HCT116 (cell line): ENCODE measurements at regions not wholly inside any gene's neighbourhood (a gene's known extent, or its start where the extent isn't known, plus 50 kb on each side); places are given as distances from the start of the nearest gene placed in this dataset.

ENCODE experiments used
- ATAC-seq: fragments of 200-7000 bp; cut with Tn5 transposase; 2 replicates; pipeline ENCODE4 v1.9.1; 2020; ENCODE audit warnings: mild to moderate bottlenecking, moderate library complexity
- BruUV-seq: library from RNA; stranded (reverse); fragments of 400-500 nt; replicated peaks from 2 replicates; lab custom pipeline; 2021; lab: Mats Ljungman, UMichigan
- CTCF ChIA-PET: fragments of 300-600 bp; sonication (Branson Sonifier 250); formaldehyde crosslinking; loops from one replicate; lab custom pipeline; 2021; ENCODE audit warnings: antibody characterized with exemption; lab: Charles Lee
- POLR2A ChIA-PET: fragments of 300-600, 350-600 bp; sonication (Branson Sonifier 250); formaldehyde crosslinking; loops from one replicate; lab custom pipeline; 2021; ENCODE audit warnings: antibody characterized with exemption; lab: Charles Lee
- RAD21 ChIA-PET, 2 experiments: fragments of 300-600 bp; sonication (Branson Sonifier 250); formaldehyde crosslinking; loops; one replicate each; lab custom pipeline; 2023; ENCODE audit warnings: low total read pairs in 2 of 2; ENCODE audit not compliant: uncharacterized antibody in 2 of 2, unreplicated experiment in 2 of 2, low non-redundant PET in 1 of 2; lab: Charles Lee
- DNase-seq: peaks from one replicate; pipeline ENCODE4 v3.0.0-alpha.2; 2010; ENCODE audit warnings: low read depth, low spot score
- H2AFZ ChIP-seq: fragments of 200-600 bp; shearing (Covaris generic), sonication (generic); 2 replicates; pipeline ENCODE4 v1.6.1; 2017; ENCODE audit warnings: low read depth, mixed run types, mixed read lengths, antibody characterized with exemption, low read length; ENCODE audit not compliant: poor library complexity, severe bottlenecking
- H3K27ac ChIP-seq: 2 replicates; pipeline ENCODE4 v1.5.1; 2012; ENCODE audit warnings: low read depth, low read length
- H3K27me3 ChIP-seq: fragments of 200-600 bp; sonication (generic); 2 replicates; pipeline ENCODE4 v1.6.1; 2016; ENCODE audit warnings: mixed run types, low read length, mixed read lengths; ENCODE audit not compliant: insufficient read depth
- H3K36me3 ChIP-seq, 2 experiments: fragments of 200-500 bp in 1 of 2; fragments of 200-600 bp in 1 of 2; sonication (Bioruptor generic) in 1 of 2; sonication (generic) in 1 of 2; 2 replicates each; pipeline versions ENCODE4 v1.5.1 to v1.6.1; 2014 to 2016; ENCODE audit warnings: low read length in 2 of 2, inconsistent platforms in 1 of 2, mixed read lengths in 1 of 2, mixed run types in 1 of 2; ENCODE audit not compliant: insufficient read depth in 2 of 2, control insufficient read depth in 1 of 2
- H3K4me1 ChIP-seq, 2 experiments: fragments of 200-600 bp in 1 of 2; sonication (generic) in 1 of 2; 2 replicates each; pipeline versions ENCODE4 v1.5.1 to v1.6.1; 2012 to 2017; ENCODE audit warnings: low read length in 2 of 2, inconsistent platforms in 1 of 2, mild to moderate bottlenecking in 1 of 2, mixed read lengths in 1 of 2, mixed run types in 1 of 2, moderate library complexity in 1 of 2; ENCODE audit not compliant: insufficient read depth in 2 of 2, control insufficient read depth in 1 of 2
- H3K4me2 ChIP-seq: fragments of 200-600 bp; sonication (generic); 2 replicates; pipeline ENCODE4 v1.6.1; 2017; ENCODE audit warnings: mixed run types, low read length, mixed read lengths
- H3K4me3 ChIP-seq, 2 experiments: fragments of 200-600 bp in 1 of 2; sonication (generic) in 1 of 2; replicated peaks in 1 of 2; 2 replicates each; pipeline ENCODE4 v1.5.1; 2011 to 2016; ENCODE audit warnings: low read length in 2 of 2, control low read depth in 1 of 2, low read depth in 1 of 2, mild to moderate bottlenecking in 1 of 2, mixed read lengths in 1 of 2, mixed run types in 1 of 2
- H3K79me2 ChIP-seq: fragments of 200-600 bp; sonication (generic); 2 replicates; pipeline ENCODE4 v1.6.1; 2017; ENCODE audit warnings: mild to moderate bottlenecking, mixed run types, low read length, moderate library complexity, mixed read lengths; ENCODE audit not compliant: insufficient read depth
- H3K9ac ChIP-seq: fragments of 200-600 bp; sonication (generic); 2 replicates; pipeline ENCODE4 v1.6.1; 2016; ENCODE audit warnings: low read length, mixed read lengths
- H3K9me2 ChIP-seq: fragments of 200-600 bp; sonication (generic), shearing (Covaris generic); 2 replicates; pipeline ENCODE4 v1.6.1; 2017; ENCODE audit warnings: mixed run types, mild to moderate bottlenecking, moderate library complexity; ENCODE audit not compliant: insufficient read depth
- H3K9me3 ChIP-seq, 2 experiments: fragments of 200-500 bp in 1 of 2; fragments of 200-600 bp in 1 of 2; sonication (Bioruptor generic) in 1 of 2; sonication (generic) in 1 of 2; 2 replicates each; pipeline ENCODE4 v1.6.1; 2014 to 2017; ENCODE audit warnings: low read length in 2 of 2, mixed read lengths in 2 of 2, inconsistent platforms in 1 of 2, low read depth in 1 of 2, mild to moderate bottlenecking in 1 of 2, mixed run types in 1 of 2, moderate library complexity in 1 of 2; ENCODE audit not compliant: control insufficient read depth in 1 of 2, insufficient read depth in 1 of 2
- H4K20me1 ChIP-seq: fragments of 200-600 bp; sonication (generic), shearing (Covaris generic); 2 replicates; pipeline ENCODE4 v1.6.1; 2017; ENCODE audit warnings: mixed run types, mild to moderate bottlenecking, moderate library complexity; ENCODE audit not compliant: insufficient read depth
- CBX3 ChIP-seq: IDR thresholded peaks from 2 replicates; pipeline ENCODE4 v1.6.1; 2012; ENCODE audit warnings: low read depth
- CTCF ChIP-seq, 3 experiments: fragments of 200-600 bp in 1 of 3; sonication (generic) in 1 of 3; IDR thresholded peaks in 2 of 3; conservative IDR thresholded peaks in 1 of 3; 2 replicates each; pipeline ENCODE4 v1.5.1; 2012 to 2017; ENCODE audit warnings: low read depth in 2 of 3, low read length in 2 of 3, antibody characterized with exemption in 1 of 3, borderline replicate concordance in 1 of 3, control low read depth in 1 of 3, mild to moderate bottlenecking in 1 of 3, mixed read lengths in 1 of 3, mixed run types in 1 of 3, moderate library complexity in 1 of 3; ENCODE audit not compliant: insufficient read depth in 1 of 3
- ELF1 ChIP-seq: IDR thresholded peaks from 2 replicates; pipeline ENCODE4 v1.6.1; 2012; ENCODE audit warnings: low read depth, borderline replicate concordance
- EZH2phosphoT487 ChIP-seq: fragments of 200-600 bp; IDR thresholded peaks from 2 replicates; pipeline ENCODE4 v1.6.1; 2018; ENCODE audit warnings: antibody characterized with exemption, borderline replicate concordance
- FOSL1 ChIP-seq: IDR thresholded peaks from 2 replicates; pipeline ENCODE4 v1.6.1; 2012; ENCODE audit warnings: low read depth
- JUND ChIP-seq: IDR thresholded peaks from 2 replicates; pipeline ENCODE4 v1.6.1; 2012
- POLR2A ChIP-seq: IDR thresholded peaks from 2 replicates; pipeline ENCODE4 v1.7.0; 2011; ENCODE audit warnings: borderline replicate concordance; ENCODE audit not compliant: insufficient read depth, insufficient read length; ENCODE audit errors: extremely low read depth
- POLR2AphosphoS5 ChIP-seq: IDR thresholded peaks from 2 replicates; pipeline ENCODE4 v1.6.1; 2011; ENCODE audit warnings: mild to moderate bottlenecking, low read depth, low read length, moderate library complexity
- RAD21 ChIP-seq: IDR thresholded peaks from 2 replicates; pipeline ENCODE4 v1.6.1; 2012; ENCODE audit warnings: low read depth, mild to moderate bottlenecking
- SIN3A ChIP-seq: IDR thresholded peaks from 2 replicates; pipeline ENCODE4 v1.6.1; 2012; ENCODE audit warnings: low read depth
- SRF ChIP-seq: IDR thresholded peaks from 2 replicates; pipeline ENCODE4 v1.6.1; 2012; ENCODE audit warnings: low read depth
- TCF7L2 ChIP-seq: IDR thresholded peaks from 2 replicates; pipeline ENCODE4 v1.7.0; 2011; ENCODE audit warnings: borderline replicate concordance, inconsistent platforms; ENCODE audit not compliant: insufficient read depth, insufficient read length; ENCODE audit errors: extremely low read depth
- YY1 ChIP-seq: IDR thresholded peaks from 2 replicates; pipeline ENCODE4 v1.6.1; 2011; ENCODE audit warnings: low read length, low read depth, moderate library complexity, mild to moderate bottlenecking; ENCODE audit not compliant: insufficient replicate concordance; ENCODE audit errors: extremely low read depth
- ZFX ChIP-seq: fragments of 450-650 bp; IDR thresholded peaks from 2 replicates; pipeline ENCODE4 v1.6.1; 2017
- ZNF274 ChIP-seq: fragments of 200-500 bp; sonication (Bioruptor generic); IDR thresholded peaks from 2 replicates; pipeline ENCODE4 v1.6.1; 2014; ENCODE audit warnings: mild to moderate bottlenecking, low read depth, low read length, inconsistent platforms
- intact Hi-C: fragments of 100-400 bp; cut with micrococcal nuclease; formaldehyde crosslinking; loops from 2 replicates; pipeline ENCODE4 v1.10.0; 2022
- TF ChIP-seq, protein P1 (sequence below): IDR thresholded peaks from 2 replicates; pipeline ENCODE4 v1.6.1; 2012

DNA sequence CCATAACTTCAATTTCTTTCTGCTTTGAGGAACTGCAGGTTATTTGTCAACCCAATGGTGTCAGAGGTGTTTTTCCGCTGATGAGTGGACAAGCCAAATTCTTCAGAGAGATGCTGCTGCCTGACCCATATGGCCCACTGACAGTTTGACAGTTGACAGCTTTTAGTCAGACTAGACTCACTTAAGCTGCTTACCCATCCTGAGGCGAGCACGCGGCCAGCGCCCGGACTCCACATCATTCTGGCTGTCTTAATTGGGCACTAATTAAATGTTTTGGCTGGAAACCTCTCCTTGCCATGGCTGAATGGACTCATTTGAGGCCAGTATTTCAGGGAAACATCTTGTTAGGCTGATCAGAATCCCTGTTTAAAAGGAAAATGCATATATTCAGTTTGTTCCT is 316.1 kb upstream of the FANCL start:
- Histone ChIP-seq H3K9ac (no peak overlapping the region), H3K79me2 (no peaks in the 10 kb centered on the region), H3K9me3 (no peaks in the 10 kb centered on the region), H2AFZ (no peak overlapping the region), H3K4me1 (peaks cover under 1 to 3% of the 10 kb centered on the region in 2 experiments; a peak in 3 of 4 replicates), H4K20me1 (no peaks in the 10 kb centered on the region), H3K27me3 (no peaks in the 10 kb centered on the region), H3K4me2 (no peak overlapping the region), H3K4me3 (no peak overlapping the region), H3K9me2 (no peaks in the 10 kb centered on the region), H3K27ac (no peak overlapping the region), H3K36me3 (no peaks in the 10 kb centered on the region)
- BruUV-seq, result no TSS peak
- intact Hi-C loops, result loop anchor here (10.0 kb wide), 1 partner anchor 422 kb away; no protein-coding TSS in a partner anchor
- DNase-seq (no peak), ATAC-seq (no peak)
- ChIA-PET RAD21 (interaction anchor here in 1 of 2 experiments (0.6 kb wide), 1 partner anchor 803 kb away, joined by 3 read pairs; no protein-coding TSS in a partner anchor), POLR2A (no interaction called here), CTCF (no interaction called here)
- TF ChIP-seq FOSL1, result no peak
- TF ChIP-seq ELF1, result no peak
- no peak for TF ChIP-seq YY1
- TF ChIP-seq POLR2A, result no peak
- TF ChIP-seq, protein P1, sequence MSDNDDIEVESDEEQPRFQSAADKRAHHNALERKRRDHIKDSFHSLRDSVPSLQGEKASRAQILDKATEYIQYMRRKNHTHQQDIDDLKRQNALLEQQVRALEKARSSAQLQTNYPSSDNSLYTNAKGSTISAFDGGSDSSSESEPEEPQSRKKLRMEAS, result no peak
- no peak for TF ChIP-seq ZFX
- no peak for TF ChIP-seq ZNF274
- TF ChIP-seq RAD21, result no peak
- no peak for TF ChIP-seq SIN3A
- no peak for TF ChIP-seq SRF
- TF ChIP-seq EZH2phosphoT487, result no peak
- TF ChIP-seq POLR2AphosphoS5, result no peak
- no peak for TF ChIP-seq TCF7L2
- TF ChIP-seq CTCF (IDR thresholded peaks at IDR 0.05 in 2 of 3, conservative IDR thresholded peaks at IDR 0.05 in 1 of 3; ENCODE audit: borderline replicate concordance in 1 of 3, insufficient read depth in 1 of 3, low read depth in 2 of 3, low read length in 2 of 3), result no peak
- no peak for TF ChIP-seq JUND
- no peak for TF ChIP-seq CBX3
